Large intestine (tissue), 3 donors: ENCODE measurements at regions not wholly inside any gene's neighbourhood (a gene's known extent, or its start where the extent isn't known, plus 50 kb on each side); places are given as distances from the start of the nearest gene placed in this dataset.

Experiments used
- DNase-seq, 2 donors: peaks; one replicate each; pipeline versions ENCODE4 v3.0.0 to v3.0.0-alpha.2; 2013
- H3K27ac ChIP-seq: one replicate; pipeline ENCODE4 v1.5.1; 2013; ENCODE audit warnings: low read length
- H3K27me3 ChIP-seq: 2 replicates; pipeline ENCODE4 v1.6.1; 2013; ENCODE audit warnings: low read length; ENCODE audit not compliant: control insufficient read depth, insufficient read depth
- H3K36me3 ChIP-seq: 2 replicates; pipeline ENCODE4 v1.6.1; 2013; ENCODE audit warnings: low read length; ENCODE audit not compliant: control insufficient read depth, insufficient read depth
- H3K4me1 ChIP-seq: one replicate; pipeline ENCODE4 v1.6.1; 2013; ENCODE audit warnings: low read length; ENCODE audit not compliant: control insufficient read depth, insufficient read depth
- H3K4me3 ChIP-seq: one replicate; pipeline ENCODE4 v1.5.1; 2013; ENCODE audit warnings: low read length
- H3K9me3 ChIP-seq: one replicate; pipeline ENCODE4 v1.6.1; 2013; ENCODE audit warnings: mild to moderate bottlenecking, low read depth, low read length, moderate library complexity; ENCODE audit not compliant: control insufficient read depth
- WGBS: methylation state at CpG from one replicate; pipeline ENCODE4 v1.1.5; 2013; ENCODE audit warnings: low lambda C conversion rate; ENCODE audit not compliant: insufficient coverage; 5-methylcytosine and 5-hydroxymethylcytosine counted together

GRCh38 chr1:18535391-18536210 is 54.9 kb downstream of the KLHDC7A start:
- DNase-seq: peak; percentile 8 to 51
- H3K27ac ChIP-seq: no peak overlapping the region
- H3K4me1 ChIP-seq: no peaks in the 10 kb centered on the region
- H3K9me3 ChIP-seq: no peaks in the 10 kb centered on the region
- H3K4me3 ChIP-seq: no peak overlapping the region
- H3K27me3 ChIP-seq: peaks cover 3% of the 10 kb centered on the region
- H3K36me3 ChIP-seq: no peaks in the 10 kb centered on the region
- 100% methylated on average over 1 of the region's 14 CpGs for WGBS

GRCh38 chr1:18536356-18536755 is 55.6 kb downstream of the KLHDC7A start:
- Histone ChIP-seq H3K4me1 (no peaks in the 10 kb centered on the region), H3K36me3 (no peaks in the 10 kb centered on the region), H3K27me3 (peaks cover 8% of the 10 kb centered on the region), H3K9me3 (no peaks in the 10 kb centered on the region), H3K27ac (no peak overlapping the region), H3K4me3 (no peak overlapping the region)
- WGBS: no CpG with 5 or more reads among the region's 2 CpGs
- DNase-seq: no peak

GRCh38 chr1:18536915-18537314 is 56.2 kb downstream of the KLHDC7A start:
- Histone ChIP-seq H3K36me3 (no peaks in the 10 kb centered on the region), H3K9me3 (no peaks in the 10 kb centered on the region), H3K4me1 (no peaks in the 10 kb centered on the region), H3K27ac (no peak overlapping the region), H3K27me3 (peaks cover 12% of the 10 kb centered on the region), H3K4me3 (no peak overlapping the region)
- WGBS: no CpG with 5 or more reads among the region's 9 CpGs
- no peak for DNase-seq

GRCh38 chr1:18537386-18538306 is 56.9 kb downstream of the KLHDC7A start:
- Histone ChIP-seq H3K9me3 (no peaks in the 10 kb centered on the region), H3K27ac (no peak overlapping the region), H3K4me3 (no peak overlapping the region), H3K27me3 (peaks cover 20% of the 10 kb centered on the region), H3K36me3 (no peaks in the 10 kb centered on the region), H3K4me1 (no peaks in the 10 kb centered on the region)
- WGBS: 83% methylated on average over 1 of the region's 16 CpGs
- DNase-seq: no peak

GRCh38 chr1:18539171-18539570 is 58.4 kb downstream of the KLHDC7A start:
- no peaks in the 10 kb centered on the region for H3K4me1 ChIP-seq
- no peak overlapping the region for H3K27ac ChIP-seq
- peaks cover 29% of the 10 kb centered on the region for H3K27me3 ChIP-seq
- WGBS: no CpG with 5 or more reads among the region's 4 CpGs
- no peak for DNase-seq
- H3K9me3 ChIP-seq: no peaks in the 10 kb centered on the region
- H3K36me3 ChIP-seq: no peaks in the 10 kb centered on the region
- no peak overlapping the region for H3K4me3 ChIP-seq

- WGBS: no CpG with 5 or more reads among the region's 3 CpGs
- Histone ChIP-seq H3K4me1 (no peaks in the 10 kb centered on the region), H3K36me3 (no peaks in the 10 kb centered on the region)
Observed at GRCh38 chr1:18540136-18540765, 59.5 kb downstream of the KLHDC7A start.

GRCh38 chr1:18541046-18541795 is 60.5 kb downstream of the KLHDC7A start:
- no peak for DNase-seq
- WGBS: no CpG with 5 or more reads among the region's 9 CpGs
- Histone ChIP-seq H3K4me1 (no peaks in the 10 kb centered on the region), H3K27ac (no peak overlapping the region), H3K9me3 (no peaks in the 10 kb centered on the region), H3K27me3 (peaks cover 28% of the 10 kb centered on the region), H3K4me3 (no peak overlapping the region), H3K36me3 (no peaks in the 10 kb centered on the region)

More at GRCh38 chr1:18540136-18540765, 59.5 kb downstream of the KLHDC7A start:
- Histone ChIP-seq H3K9me3 (no peaks in the 10 kb centered on the region), H3K4me3 (no peak overlapping the region), H3K27me3 (peaks cover 29% of the 10 kb centered on the region), H3K27ac (no peak overlapping the region)
- no peak for DNase-seq

- Histone ChIP-seq H3K4me3 (no peak overlapping the region), H3K9me3 (no peaks in the 10 kb centered on the region), H3K4me1 (no peaks in the 10 kb centered on the region), H3K27ac (no peak overlapping the region), H3K27me3 (peaks cover 27% of the 10 kb centered on the region), H3K36me3 (no peaks in the 10 kb centered on the region)
- no peak for DNase-seq
- no CpG with 5 or more reads among the region's 8 CpGs for WGBS
Observed at GRCh38 chr1:18542351-18542750, 61.6 kb downstream of the KLHDC7A start.

GRCh38 chr1:18546026-18546425 is 65.3 kb downstream of the KLHDC7A start:
- no CpG with 5 or more reads among the region's 8 CpGs for WGBS
- no peak for DNase-seq
- no peak overlapping the region for H3K4me3 ChIP-seq
- no peak overlapping the region for H3K27ac ChIP-seq
- H3K36me3 ChIP-seq: no peaks in the 10 kb centered on the region
- H3K4me1 ChIP-seq: no peaks in the 10 kb centered on the region
- H3K27me3 ChIP-seq: peaks cover 31% of the 10 kb centered on the region
- no peaks in the 10 kb centered on the region for H3K9me3 ChIP-seq

GRCh38 chr1:18547460-18547859 is 66.7 kb downstream of the KLHDC7A start:
- no peak for DNase-seq
- H3K4me3 ChIP-seq: no peak overlapping the region
- H3K36me3 ChIP-seq: no peaks in the 10 kb centered on the region
- H3K9me3 ChIP-seq: no peaks in the 10 kb centered on the region
- 70% methylated on average over 2 of the region's 4 CpGs for WGBS
- peaks cover 18% of the 10 kb centered on the region for H3K27me3 ChIP-seq
- H3K27ac ChIP-seq: no peak overlapping the region
- H3K4me1 ChIP-seq: no peaks in the 10 kb centered on the region
